Type B pancreatic cell (in vitro differentiated cells): ENCODE measurements at regions not wholly inside any gene's neighbourhood (a gene's known extent, or its start where the extent isn't known, plus 50 kb on each side); places are given as distances from the start of the nearest gene placed in this dataset.

Experiments used
- DNase-seq: peaks from one replicate; pipeline ENCODE4 v3.0.0; 2021; ENCODE audit warnings: mixed read lengths; ENCODE audit not compliant: unreplicated experiment; ENCODE audit errors: extremely low spot score
- H3K27ac Mint-ChIP-seq: 2 replicates; pipeline ENCODE4 v1.8.0; 2021; ENCODE audit warnings: mild to moderate bottlenecking, mixed read lengths
- H3K27me3 Mint-ChIP-seq: 2 replicates; pipeline ENCODE4 v1.8.0; 2021; ENCODE audit warnings: mixed read lengths
- H3K36me3 Mint-ChIP-seq: 2 replicates; pipeline ENCODE4 v1.8.0; 2021; ENCODE audit warnings: mixed read lengths
- H3K4me1 Mint-ChIP-seq: one replicate; pipeline ENCODE4 v1.8.0; 2021; ENCODE audit warnings: mixed read lengths; ENCODE audit not compliant: unreplicated experiment
- H3K4me3 Mint-ChIP-seq: 2 replicates; pipeline ENCODE4 v1.8.0; 2021; ENCODE audit warnings: mild to moderate bottlenecking, mixed read lengths
- H3K9me3 Mint-ChIP-seq: 2 replicates; pipeline ENCODE4 v1.8.0; 2021; ENCODE audit warnings: mixed read lengths
- CTCF ChIP-seq: fragments of 200-600 bp; sonication (generic); conservative IDR thresholded peaks from 2 replicates; pipeline ENCODE4 v1.5.0; 2021; ENCODE audit warnings: antibody characterized with exemption, mild to moderate bottlenecking

- no peak for DNase-seq
- peaks cover 45% of the 10 kb centered on the region for H3K4me1 Mint-ChIP-seq
- no peak for TF ChIP-seq CTCF
- no peaks in the 10 kb centered on the region for H3K36me3 Mint-ChIP-seq
- H3K27ac Mint-ChIP-seq, result peak overlapping the region; percentile 59
- H3K9me3 Mint-ChIP-seq, result no peaks in the 10 kb centered on the region
- H3K4me3 Mint-ChIP-seq, result peak overlapping the region; percentile 14
- peaks cover 7% of the 10 kb centered on the region for H3K27me3 Mint-ChIP-seq
Measured at GRCh38 chr20:58569241-58570125, 54.3 kb upstream of the APCDD1L start.

- peaks cover 45% of the 10 kb centered on the region for H3K4me1 Mint-ChIP-seq
Measured at GRCh38 chr20:58568483-58569240, 53.5 kb upstream of the APCDD1L start.

GRCh38 chr20:58568126-58568482 lies 52.9 kb upstream of the APCDD1L start:
- Mint-ChIP-seq H3K36me3 (peaks cover 4% of the 10 kb centered on the region), H3K27me3 (peaks cover 7% of the 10 kb centered on the region), H3K9me3 (peaks cover 7% of the 10 kb centered on the region), H3K4me3 (no peak overlapping the region), H3K4me1 (peaks cover 45% of the 10 kb centered on the region), H3K27ac (no peak overlapping the region)
- TF ChIP-seq CTCF, result no peak
- DNase-seq, result no peak

More at GRCh38 chr20:58568483-58569240, 53.5 kb upstream of the APCDD1L start:
- no peaks in the 10 kb centered on the region for H3K36me3 Mint-ChIP-seq
- no peak for TF ChIP-seq CTCF
- peak overlapping the region; percentile 59 for H3K27ac Mint-ChIP-seq
- DNase-seq, result no peak
- peaks cover 7% of the 10 kb centered on the region for H3K27me3 Mint-ChIP-seq
- peaks cover 1% of the 10 kb centered on the region for H3K9me3 Mint-ChIP-seq
- peak overlapping the region; percentile 14 for H3K4me3 Mint-ChIP-seq

- Mint-ChIP-seq H3K27me3 (peaks cover 7% of the 10 kb centered on the region), H3K4me1 (peaks cover 45% of the 10 kb centered on the region), H3K4me3 (no peak overlapping the region), H3K36me3 (peaks cover 4% of the 10 kb centered on the region), H3K9me3 (peaks cover 7% of the 10 kb centered on the region), H3K27ac (no peak overlapping the region)
- no peak for DNase-seq
- TF ChIP-seq CTCF, result no peak
Measured at GRCh38 chr20:58567437-58567836, 52.2 kb upstream of the APCDD1L start.

- Mint-ChIP-seq H3K9me3 (peaks cover 7% of the 10 kb centered on the region), H3K27ac (no peak overlapping the region), H3K4me3 (no peak overlapping the region), H3K4me1 (peaks cover 41% of the 10 kb centered on the region), H3K36me3 (peaks cover 4% of the 10 kb centered on the region), H3K27me3 (peaks cover 7% of the 10 kb centered on the region)
- no peak for DNase-seq
- TF ChIP-seq CTCF, result no peak
Measured at GRCh38 chr20:58566981-58567380, 51.8 kb upstream of the APCDD1L start.
